ENCODE measurements at regions not wholly inside any gene's neighbourhood (a gene's known extent, or its start where the extent isn't known, plus 50 kb on each side); places are given as distances from the start of the nearest gene placed in this dataset.

DNA sequence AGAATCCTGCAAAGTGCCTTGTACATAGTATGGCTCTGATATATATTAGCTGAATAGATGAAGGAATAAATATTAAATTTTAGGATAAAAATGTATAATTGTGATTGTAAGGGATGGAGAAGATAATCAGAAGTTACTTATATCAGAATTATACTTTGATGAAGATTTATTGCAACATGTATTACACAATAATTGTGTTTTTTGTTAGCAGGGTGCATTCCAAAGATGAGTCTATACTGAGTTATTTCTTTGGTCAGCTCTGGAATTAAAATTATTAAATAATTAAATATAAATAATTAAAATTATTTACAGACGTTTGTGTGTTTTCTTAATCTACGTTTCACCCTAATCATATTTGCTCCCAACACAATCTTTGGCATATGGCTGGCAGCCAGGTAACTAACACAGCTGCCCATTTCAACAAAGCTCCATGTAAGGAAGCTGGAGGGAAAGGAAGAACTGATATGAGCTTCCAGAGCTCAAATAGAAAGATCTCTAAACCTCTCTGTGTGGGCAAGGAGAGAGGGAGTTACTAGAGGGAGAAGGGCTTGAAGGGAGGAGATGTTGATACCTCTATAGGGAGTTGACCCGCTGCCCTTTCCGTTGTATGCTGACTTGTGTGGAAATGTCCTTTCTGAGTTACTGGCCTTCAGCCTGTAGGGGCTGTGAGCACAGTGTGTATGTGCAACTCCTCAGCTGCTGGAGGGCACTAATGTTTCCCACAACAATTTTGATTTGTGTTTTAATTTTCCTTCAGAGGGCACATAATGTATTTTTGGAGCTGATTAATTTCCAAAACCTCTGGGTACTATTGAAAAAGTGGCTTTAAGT lies 403.4 kb downstream of the MAN2A1 start:
- TF ChIP-seq, protein P1, sequence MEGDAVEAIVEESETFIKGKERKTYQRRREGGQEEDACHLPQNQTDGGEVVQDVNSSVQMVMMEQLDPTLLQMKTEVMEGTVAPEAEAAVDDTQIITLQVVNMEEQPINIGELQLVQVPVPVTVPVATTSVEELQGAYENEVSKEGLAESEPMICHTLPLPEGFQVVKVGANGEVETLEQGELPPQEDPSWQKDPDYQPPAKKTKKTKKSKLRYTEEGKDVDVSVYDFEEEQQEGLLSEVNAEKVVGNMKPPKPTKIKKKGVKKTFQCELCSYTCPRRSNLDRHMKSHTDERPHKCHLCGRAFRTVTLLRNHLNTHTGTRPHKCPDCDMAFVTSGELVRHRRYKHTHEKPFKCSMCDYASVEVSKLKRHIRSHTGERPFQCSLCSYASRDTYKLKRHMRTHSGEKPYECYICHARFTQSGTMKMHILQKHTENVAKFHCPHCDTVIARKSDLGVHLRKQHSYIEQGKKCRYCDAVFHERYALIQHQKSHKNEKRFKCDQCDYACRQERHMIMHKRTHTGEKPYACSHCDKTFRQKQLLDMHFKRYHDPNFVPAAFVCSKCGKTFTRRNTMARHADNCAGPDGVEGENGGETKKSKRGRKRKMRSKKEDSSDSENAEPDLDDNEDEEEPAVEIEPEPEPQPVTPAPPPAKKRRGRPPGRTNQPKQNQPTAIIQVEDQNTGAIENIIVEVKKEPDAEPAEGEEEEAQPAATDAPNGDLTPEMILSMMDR (IDR thresholded peaks at IDR 0.05) = no peak
- TF ChIP-seq POLR2A (IDR thresholded peaks at IDR 0.05) = no peak

DNA sequence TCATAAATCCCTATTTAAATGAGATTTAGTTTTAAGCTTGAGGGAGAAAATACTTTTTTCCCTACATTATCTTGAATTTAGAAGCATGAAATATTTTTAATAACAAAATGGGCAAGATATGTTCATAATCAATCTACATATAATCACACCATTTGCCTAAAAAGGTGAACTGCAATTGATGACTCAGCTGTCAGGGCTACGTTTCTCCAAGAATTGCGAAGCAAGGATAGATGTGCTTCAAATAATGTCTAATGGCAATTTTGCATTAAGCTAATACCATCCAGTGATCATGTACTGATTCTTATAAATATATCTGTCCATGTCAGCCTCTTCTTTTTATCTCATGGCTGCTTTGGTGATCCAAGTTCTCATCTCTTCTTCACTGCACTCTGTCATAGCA lies 404.4 kb downstream of the MAN2A1 start:
- intact Hi-C loops (cut with DNase I; ENCODE audit: low total_unique reads) = no loop called here
- no peak for DNase-seq
- Histone ChIP-seq H3K9me3 (no peaks in the 10 kb centered on the region), H3K27me3 (no peaks in the 10 kb centered on the region), H3K36me3 (ENCODE audit: low read depth, missing control alignments) (no peaks in the 10 kb centered on the region), H3K4me3 (no peak overlapping the region), H3K27ac (no peak overlapping the region), H3K4me1 (no peaks in the 10 kb centered on the region)
- TF ChIP-seq, protein P1 (IDR thresholded peaks at IDR 0.05) = no peak
- TF ChIP-seq POLR2A (IDR thresholded peaks at IDR 0.05) = no peak
- WGBS, 2 donors = 86 to 93% methylated on average over 2 of the region's 2 CpGs

More for the DNA sequence above, 403.4 kb downstream of the MAN2A1 start:
- no peaks in the 10 kb centered on the region for H3K36me3 ChIP-seq (ENCODE audit: low read depth, missing control alignments)
- DNase-seq = no peak
- no peak overlapping the region for H3K4me3 ChIP-seq
- H3K27ac ChIP-seq = no peak overlapping the region
- WGBS, 2 donors = 46 to 60% methylated on average over 4 of the region's 4 CpGs
- H3K4me1 ChIP-seq = no peaks in the 10 kb centered on the region
- H3K27me3 ChIP-seq = no peaks in the 10 kb centered on the region
- H3K9me3 ChIP-seq = no peaks in the 10 kb centered on the region
- intact Hi-C loops (cut with DNase I; ENCODE audit: low total_unique reads) = no loop called here

DNA sequence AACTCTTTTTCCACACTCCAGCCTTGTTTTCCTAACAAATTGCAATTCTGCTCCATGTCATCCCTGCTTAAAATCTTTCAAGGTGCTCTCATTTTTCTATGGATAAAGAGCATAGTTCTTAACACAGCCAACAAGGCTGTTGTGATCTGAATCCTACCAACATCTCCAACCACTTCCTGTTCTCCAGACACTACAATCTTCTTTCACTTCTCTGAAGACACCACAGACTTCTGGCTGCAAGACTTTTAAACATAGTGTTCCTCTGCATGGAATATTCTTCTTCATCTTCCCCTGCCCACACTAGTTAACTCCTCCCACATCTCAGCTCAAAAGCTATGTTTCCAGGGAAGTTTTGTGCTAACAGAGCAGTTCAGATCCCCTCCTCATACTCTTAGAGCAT lies 404.8 kb downstream of the MAN2A1 start:
- H3K27ac ChIP-seq = no peak overlapping the region
- intact Hi-C loops (cut with DNase I; ENCODE audit: low total_unique reads) = no loop called here
- H3K4me1 ChIP-seq = no peaks in the 10 kb centered on the region
- no peak for DNase-seq
- H3K9me3 ChIP-seq = no peaks in the 10 kb centered on the region
- no peaks in the 10 kb centered on the region for H3K36me3 ChIP-seq (ENCODE audit: low read depth, missing control alignments)
- H3K27me3 ChIP-seq = no peaks in the 10 kb centered on the region
- no peak overlapping the region for H3K4me3 ChIP-seq
- TF ChIP-seq, protein P1 (IDR thresholded peaks at IDR 0.05) = no peak

DNA sequence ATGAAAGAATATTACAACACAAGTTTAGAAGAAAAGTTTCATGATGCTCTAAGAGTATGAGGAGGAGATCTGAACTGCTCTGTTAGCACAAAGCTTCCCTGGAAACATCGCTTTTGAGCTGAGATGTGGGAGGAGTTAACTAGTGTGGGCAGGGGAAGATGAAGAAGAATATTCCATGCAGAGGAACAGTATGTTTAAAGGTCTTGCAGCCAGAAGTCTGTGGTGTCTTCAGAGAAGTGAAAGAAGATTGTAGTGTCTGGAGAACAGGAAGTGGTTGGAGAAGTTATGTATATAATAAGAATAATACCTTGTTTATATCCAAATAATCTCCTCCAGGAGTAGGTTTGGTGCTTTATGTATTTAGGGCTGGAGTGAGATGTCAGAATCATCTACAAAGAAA lies 406.7 kb downstream of the MAN2A1 start:
- Histone ChIP-seq H3K27me3 (no peaks in the 10 kb centered on the region), H3K9me3 (no peaks in the 10 kb centered on the region), H3K27ac (no peak overlapping the region), H3K4me3 (no peak overlapping the region), H3K36me3 (ENCODE audit: low read depth, missing control alignments) (no peaks in the 10 kb centered on the region), H3K4me1 (no peaks in the 10 kb centered on the region)
- 77 to 80% methylated on average over 1 of the region's 1 CpG for WGBS, 2 donors
- DNase-seq = no peak
- intact Hi-C loops (cut with DNase I; ENCODE audit: low total_unique reads) = no loop called here
- TF ChIP-seq, protein P1 (IDR thresholded peaks at IDR 0.05) = no peak
- TF ChIP-seq POLR2A (IDR thresholded peaks at IDR 0.05) = no peak

DNA sequence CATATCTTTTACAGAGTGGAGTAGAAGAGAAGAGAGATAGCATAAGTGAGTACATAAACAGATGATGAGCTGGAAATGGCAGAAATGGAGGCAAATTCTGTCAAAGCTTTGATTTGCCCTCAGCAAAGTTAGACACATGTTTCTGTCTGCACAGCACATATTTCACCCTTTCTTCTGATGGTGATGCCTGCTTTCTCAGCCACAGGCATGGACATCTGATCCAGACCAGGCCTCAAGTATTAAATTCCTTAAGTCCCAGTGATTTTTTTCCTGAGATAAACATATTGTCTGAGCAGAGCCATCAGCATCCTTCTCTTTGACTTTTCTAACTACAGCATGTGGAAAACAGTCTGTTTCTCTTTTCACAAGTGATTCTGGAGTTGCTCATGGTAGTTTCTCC lies 409.8 kb downstream of the MAN2A1 start:
- Histone ChIP-seq H3K36me3 (ENCODE audit: low read depth, missing control alignments) (no peaks in the 10 kb centered on the region), H3K9me3 (no peaks in the 10 kb centered on the region), H3K27ac (no peak overlapping the region), H3K4me1 (no peaks in the 10 kb centered on the region), H3K4me3 (no peak overlapping the region), H3K27me3 (no peaks in the 10 kb centered on the region)
- no peak for DNase-seq
- intact Hi-C loops (cut with DNase I; ENCODE audit: low total_unique reads) = no loop called here
- TF ChIP-seq, protein P1 (IDR thresholded peaks at IDR 0.05) = no peak
- TF ChIP-seq POLR2A (IDR thresholded peaks at IDR 0.05) = no peak

Data from testis (tissue), 2 donors.